PC-3 (cell line): ENCODE measurements at regions not wholly inside any gene's neighbourhood (a gene's known extent, or its start where the extent isn't known, plus 50 kb on each side); places are given as distances from the start of the nearest gene placed in this dataset.

Source experiments
- ATAC-seq: fragments of 200-7000 bp; cut with Tn5 transposase; 2 replicates; pipeline ENCODE4 v1.9.1; 2020; ENCODE audit warnings: mild to moderate bottlenecking, moderate library complexity
- BruUV-seq: library from RNA; stranded (reverse); fragments of 400-500 nt; replicated peaks from 2 replicates; lab custom pipeline; 2021; lab: Mats Ljungman, UMichigan
- CTCF ChIA-PET: fragments of 300-600 bp; sonication (Branson Sonifier 250); formaldehyde crosslinking; loops from one replicate; lab custom pipeline; 2022; ENCODE audit warnings: antibody characterized with exemption; lab: Charles Lee
- POLR2A ChIA-PET: fragments of 300-600 bp; sonication (Branson Sonifier 250); formaldehyde crosslinking; loops from one replicate; lab custom pipeline; 2022; ENCODE audit warnings: antibody characterized with exemption; ENCODE audit not compliant: unreplicated experiment; lab: Charles Lee
- DNase-seq: peaks from one replicate; pipeline ENCODE4 v3.0.0-alpha.2; 2015
- H2AFZ ChIP-seq: fragments of 300-600 bp; sonication (generic); 2 replicates; pipeline ENCODE4 v1.6.0; 2016; ENCODE audit warnings: antibody characterized with exemption, low read length
- H3F3A ChIP-seq: fragments of 300-600 bp; sonication (generic); one replicate; pipeline ENCODE4 v1.6.0; 2017; ENCODE audit warnings: antibody characterized with exemption, low read length, control low read depth, mild to moderate bottlenecking; ENCODE audit not compliant: unreplicated experiment
- H3K27ac ChIP-seq: fragments of 300-600 bp; sonication (generic); 2 replicates; pipeline ENCODE4 v1.5.1; 2016; ENCODE audit warnings: mild to moderate bottlenecking, low read length
- H3K27me3 ChIP-seq: fragments of 300-600 bp; sonication (generic); 2 replicates; pipeline ENCODE4 v1.6.1; 2016; ENCODE audit warnings: low read length, mixed read lengths
- H3K36me3 ChIP-seq: fragments of 300-600 bp; sonication (generic); 2 replicates; pipeline ENCODE4 v1.6.1; 2016; ENCODE audit warnings: low read depth, mixed run types, low read length, mixed read lengths
- H3K4me1 ChIP-seq: fragments of 300-600 bp; sonication (generic); 2 replicates; pipeline ENCODE4 v1.5.1; 2016; ENCODE audit warnings: low read length; ENCODE audit not compliant: insufficient read depth
- H3K4me2 ChIP-seq: fragments of 300-600 bp; sonication (generic); 2 replicates; pipeline ENCODE4 v1.6.0; 2016; ENCODE audit warnings: low read length
- H3K4me3 ChIP-seq: fragments of 300-600 bp; sonication (generic); 2 replicates; pipeline ENCODE4 v1.5.1; 2016; ENCODE audit warnings: mild to moderate bottlenecking, low read length, mixed read lengths
- H3K79me2 ChIP-seq: fragments of 300-600 bp; sonication (generic); 2 replicates; pipeline ENCODE4 v1.6.1; 2017; ENCODE audit warnings: low read length, mixed read lengths
- H3K9ac ChIP-seq: fragments of 300-600 bp; sonication (generic); 2 replicates; pipeline ENCODE4 v1.6.0; 2016; ENCODE audit warnings: mild to moderate bottlenecking, low read length
- H3K9me2 ChIP-seq: fragments of 300-600 bp; sonication (generic); replicated peaks from 2 replicates; pipeline ENCODE4 v1.6.1; 2016; ENCODE audit warnings: mixed run types, low read length, mixed read lengths
- H3K9me3 ChIP-seq: fragments of 300-600 bp; sonication (generic); 2 replicates; pipeline ENCODE4 v1.6.1; 2016; ENCODE audit warnings: low read length, mixed read lengths
- H4K20me1 ChIP-seq: fragments of 300-600 bp; sonication (generic); 2 replicates; pipeline ENCODE4 v1.6.1; 2016; ENCODE audit warnings: low read length, mixed read lengths
- EZH2 ChIP-seq: fragments of 300-600 bp; sonication (generic); IDR thresholded peaks from one replicate; pipeline ENCODE4 v1.6.1; 2017; ENCODE audit warnings: antibody characterized with exemption, mild to moderate bottlenecking, low read length; ENCODE audit not compliant: unreplicated experiment
- EZH2phosphoT487 ChIP-seq: fragments of 300-600 bp; sonication (generic); IDR thresholded peaks from 2 replicates; pipeline ENCODE4 v1.6.1; 2018; ENCODE audit warnings: mild to moderate bottlenecking, antibody characterized with exemption, low read length, borderline replicate concordance
- intact Hi-C: fragments of 100-400 bp; cut with micrococcal nuclease; formaldehyde crosslinking; loops from 2 replicates; pipeline ENCODE4 v1.9.0; 2023
- TF ChIP-seq, protein P1 (sequence below): fragments of 300-600 bp; sonication (generic); conservative IDR thresholded peaks from 2 replicates; pipeline ENCODE4 v1.5.1; 2017; ENCODE audit warnings: antibody characterized with exemption, low read depth, mild to moderate bottlenecking, low read length

- no TSS peak for BruUV-seq
- intact Hi-C loops: no loop called here
- H3K9ac ChIP-seq: no peak overlapping the region
- no peaks in the 10 kb centered on the region for H3K79me2 ChIP-seq
- no peak overlapping the region for H2AFZ ChIP-seq
- H3K4me2 ChIP-seq: no peak overlapping the region
- peaks cover 5% of the 10 kb centered on the region for H3K4me1 ChIP-seq
- H3F3A ChIP-seq: no peaks in the 10 kb centered on the region
- no peak for DNase-seq
- POLR2A ChIA-PET: no interaction called here
- CTCF ChIA-PET: no interaction called here
- TF ChIP-seq EZH2phosphoT487 (no peak), EZH2 (no peak)
- TF ChIP-seq, protein P1, sequence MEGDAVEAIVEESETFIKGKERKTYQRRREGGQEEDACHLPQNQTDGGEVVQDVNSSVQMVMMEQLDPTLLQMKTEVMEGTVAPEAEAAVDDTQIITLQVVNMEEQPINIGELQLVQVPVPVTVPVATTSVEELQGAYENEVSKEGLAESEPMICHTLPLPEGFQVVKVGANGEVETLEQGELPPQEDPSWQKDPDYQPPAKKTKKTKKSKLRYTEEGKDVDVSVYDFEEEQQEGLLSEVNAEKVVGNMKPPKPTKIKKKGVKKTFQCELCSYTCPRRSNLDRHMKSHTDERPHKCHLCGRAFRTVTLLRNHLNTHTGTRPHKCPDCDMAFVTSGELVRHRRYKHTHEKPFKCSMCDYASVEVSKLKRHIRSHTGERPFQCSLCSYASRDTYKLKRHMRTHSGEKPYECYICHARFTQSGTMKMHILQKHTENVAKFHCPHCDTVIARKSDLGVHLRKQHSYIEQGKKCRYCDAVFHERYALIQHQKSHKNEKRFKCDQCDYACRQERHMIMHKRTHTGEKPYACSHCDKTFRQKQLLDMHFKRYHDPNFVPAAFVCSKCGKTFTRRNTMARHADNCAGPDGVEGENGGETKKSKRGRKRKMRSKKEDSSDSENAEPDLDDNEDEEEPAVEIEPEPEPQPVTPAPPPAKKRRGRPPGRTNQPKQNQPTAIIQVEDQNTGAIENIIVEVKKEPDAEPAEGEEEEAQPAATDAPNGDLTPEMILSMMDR: no peak
- no peaks in the 10 kb centered on the region for H3K9me2 ChIP-seq
- no peaks in the 10 kb centered on the region for H3K9me3 ChIP-seq
- no peaks in the 10 kb centered on the region for H3K36me3 ChIP-seq
- no peak overlapping the region for H3K4me3 ChIP-seq
- H4K20me1 ChIP-seq: no peaks in the 10 kb centered on the region
- no peak for ATAC-seq
- no peaks in the 10 kb centered on the region for H3K27me3 ChIP-seq
- H3K27ac ChIP-seq: no peak overlapping the region
Observed at GRCh38 chr18:43714343-43715010, 437.2 kb upstream of the SYT4 start.

DNA sequence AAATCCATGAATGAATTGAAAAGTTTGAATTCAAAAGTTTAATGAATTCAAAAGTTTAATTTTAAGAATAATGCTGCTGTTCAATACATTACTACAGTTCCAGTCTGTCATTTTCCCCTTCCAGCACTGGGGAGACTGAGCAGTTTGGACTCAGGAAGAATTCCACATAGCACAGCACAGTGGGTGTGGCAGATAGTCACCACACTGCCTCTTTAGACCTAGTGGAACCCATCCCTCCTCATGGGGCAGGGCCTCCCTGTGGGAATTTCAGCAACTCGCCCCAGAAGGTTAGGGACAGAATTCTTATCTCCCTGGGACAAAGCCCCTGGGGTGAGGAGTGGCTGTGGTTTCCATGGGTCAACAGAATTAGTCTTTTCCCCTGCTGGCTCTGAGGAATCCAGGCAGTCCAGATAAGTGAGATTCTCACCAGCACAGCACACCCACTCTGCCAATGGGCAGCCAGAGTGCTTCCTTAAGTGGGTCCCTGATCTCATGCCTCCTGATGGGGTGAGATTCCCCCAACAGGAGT, 442.0 kb upstream of the SYT4 start:
- intact Hi-C loops: no loop called here
- Histone ChIP-seq H3K9me3 (no peaks in the 10 kb centered on the region), H3K36me3 (no peaks in the 10 kb centered on the region), H3K4me1 (peaks cover 5% of the 10 kb centered on the region), H3K9me2 (no peaks in the 10 kb centered on the region), H3K27ac (no peak overlapping the region), H3K4me3 (no peak overlapping the region), H3K4me2 (no peak overlapping the region), H2AFZ (no peak overlapping the region), H3K27me3 (no peaks in the 10 kb centered on the region), H3K9ac (no peak overlapping the region), H3F3A (no peaks in the 10 kb centered on the region), H3K79me2 (no peaks in the 10 kb centered on the region), H4K20me1 (no peaks in the 10 kb centered on the region)
- POLR2A ChIA-PET: no interaction called here
- ATAC-seq (peak; percentile 74), DNase-seq (peak; percentile 62)
- CTCF ChIA-PET: no interaction called here
- BruUV-seq: no TSS peak
- TF ChIP-seq, protein P1: no peak
- TF ChIP-seq EZH2phosphoT487: no peak
- TF ChIP-seq EZH2: no peak

GRCh38 chr18:43720041-43720440, 442.8 kb upstream of the SYT4 start:
- H3K4me3 ChIP-seq: no peak overlapping the region
- H3F3A ChIP-seq: no peaks in the 10 kb centered on the region
- no peaks in the 10 kb centered on the region for H3K79me2 ChIP-seq
- H3K27ac ChIP-seq: no peak overlapping the region
- intact Hi-C loops: no loop called here
- no peak overlapping the region for H2AFZ ChIP-seq
- no peak for TF ChIP-seq EZH2phosphoT487
- TF ChIP-seq, protein P1: no peak
- no peak for TF ChIP-seq EZH2
- ChIA-PET POLR2A (no interaction called here), CTCF (no interaction called here)
- H3K4me1 ChIP-seq: peaks cover 5% of the 10 kb centered on the region
- no peaks in the 10 kb centered on the region for H3K27me3 ChIP-seq
- BruUV-seq: no TSS peak
- H3K9ac ChIP-seq: no peak overlapping the region
- no peak overlapping the region for H3K4me2 ChIP-seq
- H4K20me1 ChIP-seq: no peaks in the 10 kb centered on the region
- no peak for ATAC-seq
- H3K9me3 ChIP-seq: no peaks in the 10 kb centered on the region
- H3K9me2 ChIP-seq: no peaks in the 10 kb centered on the region
- no peak for DNase-seq
- H3K36me3 ChIP-seq: no peaks in the 10 kb centered on the region
